ENCODE measurements at regions not wholly inside any gene's neighbourhood (a gene's known extent, or its start where the extent isn't known, plus 50 kb on each side); places are given as distances from the start of the nearest gene placed in this dataset.

DNA sequence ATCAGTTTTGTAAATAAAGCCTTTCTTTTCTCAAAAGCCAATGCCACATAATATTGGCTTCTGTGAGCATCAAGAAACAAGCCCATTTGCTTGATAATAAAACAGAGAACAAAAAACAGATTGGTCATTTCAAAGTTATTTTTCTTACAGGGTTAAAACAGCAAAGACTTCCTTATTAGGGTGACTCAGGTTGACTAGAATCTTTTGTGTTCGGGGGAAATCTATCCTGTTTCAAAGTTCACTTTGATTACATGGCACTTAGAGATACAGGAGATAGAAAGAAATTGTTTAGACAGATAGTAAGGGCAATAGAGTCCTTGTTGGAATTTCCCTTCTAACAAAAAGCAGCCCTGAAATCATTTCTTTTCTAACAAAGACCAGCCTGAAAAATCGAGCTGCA, 170.0 kb upstream of the GLRA2 start:
- intact Hi-C loops (cut with micrococcal nuclease; ENCODE audit: unreplicated experiment): no loop called here
- no peaks in the 10 kb centered on the region for H4K20me1 ChIP-seq (ENCODE audit: insufficient read depth, low read length)
- FAIRE-seq (no peak), DNase-seq (ENCODE audit: low spot score) (no peak), ATAC-seq (no peak)
- 0% methylated on average over 2 of the region's 2 CpGs for WGBS (ENCODE audit: low lambda C conversion rate)
- no peaks in the 10 kb centered on the region for H3K36me3 ChIP-seq (replicated peaks in 1 of 2; ENCODE audit: control insufficient read depth in 1 of 2, insufficient read depth in 2 of 2, low read length in 2 of 2)
- no peaks in the 10 kb centered on the region for H3K27me3 ChIP-seq (ENCODE audit: control insufficient read depth in 1 of 2, insufficient read depth in 2 of 2, low read length in 2 of 2)
- no peak overlapping the region for H3K4me3 ChIP-seq (replicated peaks in 1 of 3; ENCODE audit: insufficient read depth in 1 of 3, low read depth in 2 of 3, low read length in 3 of 3)
- no peak overlapping the region for H3K4me2 ChIP-seq (ENCODE audit: low read depth, low read length)
- TF ChIP-seq HINFP (CRISPR knock-in tag; IDR thresholded peaks at IDR 0.05; ENCODE audit: low read depth): no peak
- no peak for TF ChIP-seq MBNL3 (CRISPR knock-in tag; conservative IDR thresholded peaks at IDR 0.05)
- no peak for TF ChIP-seq PHF5A (CRISPR knock-in tag; IDR thresholded peaks at IDR 0.05; ENCODE audit: low read depth, unreplicated experiment)
- no peaks in the 10 kb centered on the region for H3K79me2 ChIP-seq (ENCODE audit: insufficient read depth, low read length)
- H2AFZ ChIP-seq (ENCODE audit: low read length): no peak overlapping the region
- H3K4me1 ChIP-seq (ENCODE audit: insufficient read depth, low read length): no peaks in the 10 kb centered on the region
- H3K9ac ChIP-seq (ENCODE audit: insufficient read depth, low read depth, low read length): no peak overlapping the region
- ChIA-PET CTCF (ENCODE audit: low intra/inter-chr PET ratio, low total read pairs) (no interaction called here), POLR2A (no interaction called here)
- no TSS peak for BruUV-seq (replicated peaks)
- H3K27ac ChIP-seq (ENCODE audit: extremely low read length, insufficient read depth, low read length): no peak overlapping the region
- no peaks in the 10 kb centered on the region for H3K9me3 ChIP-seq (ENCODE audit: low read length)
- in situ Hi-C loops (cut with HindIII; ENCODE audit: extremely low pct_ligation_motif_present, low pct_unique_long_range_greater_than_20kb): no loop called here

DNA sequence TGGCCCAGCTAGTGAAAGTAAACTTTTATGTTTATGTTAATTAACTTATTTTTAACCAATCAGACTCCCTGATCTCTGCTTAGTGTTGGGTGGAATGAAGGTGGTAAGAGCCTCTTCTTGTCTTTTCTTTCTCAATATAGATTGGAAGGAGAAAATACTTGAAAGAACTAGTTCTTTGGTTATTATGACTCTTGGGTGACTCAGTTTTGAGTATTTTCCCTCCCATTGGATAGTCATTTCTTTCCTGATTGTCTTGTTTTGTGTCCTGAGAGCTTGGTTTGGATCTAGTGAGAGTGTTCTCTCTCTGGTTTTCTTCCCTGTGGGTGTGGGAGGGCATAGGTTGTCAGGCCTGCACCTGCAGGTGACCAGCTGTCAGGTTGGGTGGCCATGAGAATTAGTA, 172.0 kb upstream of the GLRA2 start:
- no peak overlapping the region for H3K27ac ChIP-seq (ENCODE audit: extremely low read length, insufficient read depth, low read length)
- H3K27me3 ChIP-seq (ENCODE audit: control insufficient read depth in 1 of 2, insufficient read depth in 2 of 2, low read length in 2 of 2): no peaks in the 10 kb centered on the region
- H2AFZ ChIP-seq (ENCODE audit: low read length): no peak overlapping the region
- ATAC-seq: no peak
- H3K4me3 ChIP-seq (replicated peaks in 1 of 3; ENCODE audit: insufficient read depth in 1 of 3, low read depth in 2 of 3, low read length in 3 of 3): no peak overlapping the region
- no peak for DNase-seq (ENCODE audit: low spot score)
- H3K4me1 ChIP-seq (ENCODE audit: insufficient read depth, low read length): no peaks in the 10 kb centered on the region
- H3K4me2 ChIP-seq (ENCODE audit: low read depth, low read length): no peak overlapping the region
- H4K20me1 ChIP-seq (ENCODE audit: insufficient read depth, low read length): no peaks in the 10 kb centered on the region
- in situ Hi-C loops (cut with HindIII; ENCODE audit: extremely low pct_ligation_motif_present, low pct_unique_long_range_greater_than_20kb) (no loop called here), intact Hi-C loops (cut with micrococcal nuclease; ENCODE audit: unreplicated experiment) (no loop called here)
- no TSS peak for BruUV-seq (replicated peaks)
- no peaks in the 10 kb centered on the region for H3K9me3 ChIP-seq (ENCODE audit: low read length)
- ChIA-PET POLR2A (no interaction called here), CTCF (ENCODE audit: low intra/inter-chr PET ratio, low total read pairs) (no interaction called here)
- no peak overlapping the region for H3K9ac ChIP-seq (ENCODE audit: insufficient read depth, low read depth, low read length)
- no peaks in the 10 kb centered on the region for H3K79me2 ChIP-seq (ENCODE audit: insufficient read depth, low read length)
- H3K36me3 ChIP-seq (replicated peaks in 1 of 2; ENCODE audit: control insufficient read depth in 1 of 2, insufficient read depth in 2 of 2, low read length in 2 of 2): no peaks in the 10 kb centered on the region
- no peak for FAIRE-seq
- TF ChIP-seq KLF6 (CRISPR knock-in tag; IDR thresholded peaks at IDR 0.05) (no peak), TCF7L2 (IDR thresholded peaks at IDR 0.05; ENCODE audit: low read depth, low read length) (no peak), ZNF703 (CRISPR knock-in tag; IDR thresholded peaks at IDR 0.05; ENCODE audit: borderline replicate concordance) (no peak), ZNF543 (CRISPR knock-in tag; IDR thresholded peaks at IDR 0.05) (no peak), HNRNPUL1 (IDR thresholded peaks at IDR 0.05; ENCODE audit: low read depth, low read length) (no peak), FIP1L1 (IDR thresholded peaks at IDR 0.05; ENCODE audit: borderline replicate concordance, insufficient read depth, low read depth, low read length) (no peak)
- TF ChIP-seq, protein P1, sequence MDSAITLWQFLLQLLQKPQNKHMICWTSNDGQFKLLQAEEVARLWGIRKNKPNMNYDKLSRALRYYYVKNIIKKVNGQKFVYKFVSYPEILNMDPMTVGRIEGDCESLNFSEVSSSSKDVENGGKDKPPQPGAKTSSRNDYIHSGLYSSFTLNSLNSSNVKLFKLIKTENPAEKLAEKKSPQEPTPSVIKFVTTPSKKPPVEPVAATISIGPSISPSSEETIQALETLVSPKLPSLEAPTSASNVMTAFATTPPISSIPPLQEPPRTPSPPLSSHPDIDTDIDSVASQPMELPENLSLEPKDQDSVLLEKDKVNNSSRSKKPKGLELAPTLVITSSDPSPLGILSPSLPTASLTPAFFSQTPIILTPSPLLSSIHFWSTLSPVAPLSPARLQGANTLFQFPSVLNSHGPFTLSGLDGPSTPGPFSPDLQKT (CRISPR knock-in tag; IDR thresholded peaks at IDR 0.05; ENCODE audit: borderline replicate concordance): no peak
- TF ChIP-seq, protein P2, sequence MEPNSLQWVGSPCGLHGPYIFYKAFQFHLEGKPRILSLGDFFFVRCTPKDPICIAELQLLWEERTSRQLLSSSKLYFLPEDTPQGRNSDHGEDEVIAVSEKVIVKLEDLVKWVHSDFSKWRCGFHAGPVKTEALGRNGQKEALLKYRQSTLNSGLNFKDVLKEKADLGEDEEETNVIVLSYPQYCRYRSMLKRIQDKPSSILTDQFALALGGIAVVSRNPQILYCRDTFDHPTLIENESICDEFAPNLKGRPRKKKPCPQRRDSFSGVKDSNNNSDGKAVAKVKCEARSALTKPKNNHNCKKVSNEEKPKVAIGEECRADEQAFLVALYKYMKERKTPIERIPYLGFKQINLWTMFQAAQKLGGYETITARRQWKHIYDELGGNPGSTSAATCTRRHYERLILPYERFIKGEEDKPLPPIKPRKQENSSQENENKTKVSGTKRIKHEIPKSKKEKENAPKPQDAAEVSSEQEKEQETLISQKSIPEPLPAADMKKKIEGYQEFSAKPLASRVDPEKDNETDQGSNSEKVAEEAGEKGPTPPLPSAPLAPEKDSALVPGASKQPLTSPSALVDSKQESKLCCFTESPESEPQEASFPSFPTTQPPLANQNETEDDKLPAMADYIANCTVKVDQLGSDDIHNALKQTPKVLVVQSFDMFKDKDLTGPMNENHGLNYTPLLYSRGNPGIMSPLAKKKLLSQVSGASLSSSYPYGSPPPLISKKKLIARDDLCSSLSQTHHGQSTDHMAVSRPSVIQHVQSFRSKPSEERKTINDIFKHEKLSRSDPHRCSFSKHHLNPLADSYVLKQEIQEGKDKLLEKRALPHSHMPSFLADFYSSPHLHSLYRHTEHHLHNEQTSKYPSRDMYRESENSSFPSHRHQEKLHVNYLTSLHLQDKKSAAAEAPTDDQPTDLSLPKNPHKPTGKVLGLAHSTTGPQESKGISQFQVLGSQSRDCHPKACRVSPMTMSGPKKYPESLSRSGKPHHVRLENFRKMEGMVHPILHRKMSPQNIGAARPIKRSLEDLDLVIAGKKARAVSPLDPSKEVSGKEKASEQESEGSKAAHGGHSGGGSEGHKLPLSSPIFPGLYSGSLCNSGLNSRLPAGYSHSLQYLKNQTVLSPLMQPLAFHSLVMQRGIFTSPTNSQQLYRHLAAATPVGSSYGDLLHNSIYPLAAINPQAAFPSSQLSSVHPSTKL (CRISPR knock-in tag; IDR thresholded peaks at IDR 0.05): no peak
